ENCODE measurements at regions not wholly inside any gene's neighbourhood (a gene's known extent, or its start where the extent isn't known, plus 50 kb on each side); places are given as distances from the start of the nearest gene placed in this dataset.

- TF ChIP-seq ZFX (IDR thresholded peaks at IDR 0.05; ENCODE audit: borderline replicate concordance) (no peak), CTCF (IDR thresholded peaks at IDR 0.05) (0 out of 2 replicates have a peak, but pooled peaks have one; percentile 13)
- no peak overlapping the region for H3K27ac ChIP-seq
These were observed 142.0 kb downstream of the ZNF648 start for GRCh38 chr1:181919542-181919941.

- no peak overlapping the region for H3K27ac ChIP-seq
- TF ChIP-seq CTCF (IDR thresholded peaks at IDR 0.05) (no peak), ZFX (IDR thresholded peaks at IDR 0.05; ENCODE audit: borderline replicate concordance) (no peak)
These were observed 142.5 kb downstream of the ZNF648 start for GRCh38 chr1:181918880-181919525.

- TF ChIP-seq CTCF (IDR thresholded peaks at IDR 0.05): no peak
- TF ChIP-seq ZFX (IDR thresholded peaks at IDR 0.05; ENCODE audit: borderline replicate concordance): no peak
- no peak overlapping the region for H3K27ac ChIP-seq
These were observed 149.8 kb downstream of the ZNF648 start for GRCh38 chr1:181911715-181912114.

- H3K27ac ChIP-seq: no peak overlapping the region
- TF ChIP-seq ZFX (IDR thresholded peaks at IDR 0.05; ENCODE audit: borderline replicate concordance) (no peak), CTCF (IDR thresholded peaks at IDR 0.05) (peak; percentile 83)
These were observed 150.6 kb downstream of the ZNF648 start for GRCh38 chr1:181910905-181911304.

GRCh38 chr1:181909010-181909409 is 152.5 kb downstream of the ZNF648 start:
- H3K27ac ChIP-seq: no peak overlapping the region
- TF ChIP-seq CTCF (IDR thresholded peaks at IDR 0.05) (no peak), ZFX (IDR thresholded peaks at IDR 0.05; ENCODE audit: borderline replicate concordance) (no peak)

GRCh38 chr1:181906631-181907030 is 154.9 kb downstream of the ZNF648 start:
- no peak overlapping the region for H3K27ac ChIP-seq
- TF ChIP-seq ZFX (IDR thresholded peaks at IDR 0.05; ENCODE audit: borderline replicate concordance): no peak
- no peak for TF ChIP-seq CTCF (IDR thresholded peaks at IDR 0.05)

- no peak overlapping the region for H3K27ac ChIP-seq
- TF ChIP-seq CTCF (IDR thresholded peaks at IDR 0.05) (no peak), ZFX (IDR thresholded peaks at IDR 0.05; ENCODE audit: borderline replicate concordance) (no peak)
These were observed 155.4 kb downstream of the ZNF648 start for GRCh38 chr1:181905944-181906597.

Measured in 22Rv1 (cell line).